Natural killer cell (primary cell): ENCODE measurements at regions not wholly inside any gene's neighbourhood (a gene's known extent, or its start where the extent isn't known, plus 50 kb on each side); places are given as distances from the start of the nearest gene placed in this dataset.

Source experiments
- ATAC-seq, 3 donors: fragments of 150-1000 bp in 2 of 3; fragments of 200-7000 bp in 1 of 3; cut with Tn5 transposase; 1 replicate in 1 of 3; 2 replicates in 2 of 3; pipeline ENCODE4 v1.10.0; 2021; ENCODE audit warnings: mild to moderate bottlenecking in 2 of 3, moderate library complexity in 2 of 3
- DNase-seq, 2 donors: peaks; one replicate each; pipeline versions ENCODE4 v3.0.0 to v3.0.0-alpha.2; 2013 to 2021; ENCODE audit warnings: mixed read lengths in 1 of 2
- H3K27ac ChIP-seq: one replicate; pipeline ENCODE4 v1.5.1; 2013; ENCODE audit warnings: mild to moderate bottlenecking, low read length
- H3K27me3 ChIP-seq: one replicate; pipeline ENCODE4 v1.6.1; 2013; ENCODE audit warnings: low read length; ENCODE audit not compliant: control insufficient read depth, insufficient read depth
- H3K36me3 ChIP-seq: one replicate; pipeline ENCODE4 v1.6.1; 2013; ENCODE audit warnings: low read length; ENCODE audit not compliant: control insufficient read depth, insufficient read depth
- H3K4me1 ChIP-seq: one replicate; pipeline ENCODE4 v1.6.1; 2013; ENCODE audit warnings: low read length; ENCODE audit not compliant: control insufficient read depth, insufficient read depth
- H3K4me3 ChIP-seq: one replicate; pipeline ENCODE4 v1.5.1; 2013; ENCODE audit warnings: low read length
- H3K9me3 ChIP-seq: one replicate; pipeline ENCODE4 v1.6.1; 2013; ENCODE audit warnings: low read length; ENCODE audit not compliant: control insufficient read depth, insufficient read depth
- H3K27ac Mint-ChIP-seq, 2 donors: one replicate each; pipeline ENCODE4 v1.8.0; 2022; ENCODE audit warnings: mild to moderate bottlenecking in 2 of 2, mixed read lengths in 2 of 2, moderate library complexity in 1 of 2
- H3K27me3 Mint-ChIP-seq, 2 donors: one replicate each; pipeline ENCODE4 v1.8.0; 2022; ENCODE audit warnings: low read depth in 2 of 2, mixed read lengths in 2 of 2
- H3K36me3 Mint-ChIP-seq: one replicate; pipeline ENCODE4 v1.8.0; 2022; ENCODE audit warnings: mixed read lengths
- H3K4me1 Mint-ChIP-seq, 2 donors: one replicate each; pipeline ENCODE4 v1.8.0; 2022; ENCODE audit warnings: mixed read lengths in 2 of 2
- H3K4me3 Mint-ChIP-seq: one replicate; pipeline ENCODE4 v1.8.0; 2022; ENCODE audit warnings: mild to moderate bottlenecking, moderate library complexity, mixed read lengths
- H3K9me3 Mint-ChIP-seq, 2 donors: one replicate each; pipeline ENCODE4 v1.8.0; 2022; ENCODE audit warnings: mixed read lengths in 2 of 2
- WGBS: methylation state at CpG from one replicate; pipeline ENCODE4 v1.1.7; 2013; ENCODE audit warnings: missing lambda C conversion rate; ENCODE audit not compliant: insufficient coverage; 5-methylcytosine and 5-hydroxymethylcytosine counted together
- intact Hi-C: fragments of 100-400 bp; cut with micrococcal nuclease; formaldehyde crosslinking; loops from one replicate; pipeline ENCODE4 v1.14.2; 2022
- TF ChIP-seq, protein P1 (sequence below): fragments of 200-600 bp; IDR thresholded peaks from one replicate; pipeline ENCODE4 v1.8.0; 2022; ENCODE audit warnings: antibody characterized with exemption

- Mint-ChIP-seq H3K36me3 (no peaks in the 10 kb centered on the region), H3K27me3 (peaks cover 6 to 9% of the 10 kb centered on the region in 2 donors), H3K4me3 (no peak overlapping the region), H3K27ac (no peak overlapping the region), H3K9me3 (no peaks in the 10 kb centered on the region), H3K4me1 (peaks cover 12 to 19% of the 10 kb centered on the region in 2 donors)
- DNase-seq, result no peak
- H3K9me3 ChIP-seq, result no peaks in the 10 kb centered on the region
- WGBS, result 88% methylated on average over 1 of the region's 1 CpG
- intact Hi-C loops, result no loop called here
- no peak for ATAC-seq
- peaks cover 13% of the 10 kb centered on the region for H3K4me1 ChIP-seq
- no peak overlapping the region for H3K27ac ChIP-seq
- no peaks in the 10 kb centered on the region for H3K27me3 ChIP-seq
- no peaks in the 10 kb centered on the region for H3K36me3 ChIP-seq
- H3K4me3 ChIP-seq, result no peak overlapping the region
- TF ChIP-seq, protein P1, sequence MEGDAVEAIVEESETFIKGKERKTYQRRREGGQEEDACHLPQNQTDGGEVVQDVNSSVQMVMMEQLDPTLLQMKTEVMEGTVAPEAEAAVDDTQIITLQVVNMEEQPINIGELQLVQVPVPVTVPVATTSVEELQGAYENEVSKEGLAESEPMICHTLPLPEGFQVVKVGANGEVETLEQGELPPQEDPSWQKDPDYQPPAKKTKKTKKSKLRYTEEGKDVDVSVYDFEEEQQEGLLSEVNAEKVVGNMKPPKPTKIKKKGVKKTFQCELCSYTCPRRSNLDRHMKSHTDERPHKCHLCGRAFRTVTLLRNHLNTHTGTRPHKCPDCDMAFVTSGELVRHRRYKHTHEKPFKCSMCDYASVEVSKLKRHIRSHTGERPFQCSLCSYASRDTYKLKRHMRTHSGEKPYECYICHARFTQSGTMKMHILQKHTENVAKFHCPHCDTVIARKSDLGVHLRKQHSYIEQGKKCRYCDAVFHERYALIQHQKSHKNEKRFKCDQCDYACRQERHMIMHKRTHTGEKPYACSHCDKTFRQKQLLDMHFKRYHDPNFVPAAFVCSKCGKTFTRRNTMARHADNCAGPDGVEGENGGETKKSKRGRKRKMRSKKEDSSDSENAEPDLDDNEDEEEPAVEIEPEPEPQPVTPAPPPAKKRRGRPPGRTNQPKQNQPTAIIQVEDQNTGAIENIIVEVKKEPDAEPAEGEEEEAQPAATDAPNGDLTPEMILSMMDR, result no peak
Observed at GRCh38 chr5:159481751-159482150, 151.5 kb upstream of the IL12B start.

DNA sequence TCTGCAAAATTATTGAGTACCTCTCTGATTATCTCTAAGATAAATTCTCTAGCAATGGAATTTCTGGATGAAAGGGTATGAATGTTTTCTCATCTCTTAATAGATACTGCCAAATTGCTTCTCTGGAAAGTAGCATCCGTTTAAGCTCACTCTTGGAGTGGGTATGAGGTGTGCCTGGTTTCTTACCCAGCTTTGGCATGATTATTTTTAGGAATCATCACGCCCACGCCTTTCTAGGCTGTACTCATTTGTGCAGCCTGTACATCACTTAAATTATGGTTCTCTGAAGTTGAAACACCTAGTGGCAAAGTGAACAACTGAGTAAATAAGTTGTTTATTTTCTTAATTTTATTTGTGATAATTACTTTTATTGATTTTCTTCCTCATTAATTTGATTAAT, 156.5 kb upstream of the IL12B start:
- H3K4me3 Mint-ChIP-seq, result no peak overlapping the region

DNA sequence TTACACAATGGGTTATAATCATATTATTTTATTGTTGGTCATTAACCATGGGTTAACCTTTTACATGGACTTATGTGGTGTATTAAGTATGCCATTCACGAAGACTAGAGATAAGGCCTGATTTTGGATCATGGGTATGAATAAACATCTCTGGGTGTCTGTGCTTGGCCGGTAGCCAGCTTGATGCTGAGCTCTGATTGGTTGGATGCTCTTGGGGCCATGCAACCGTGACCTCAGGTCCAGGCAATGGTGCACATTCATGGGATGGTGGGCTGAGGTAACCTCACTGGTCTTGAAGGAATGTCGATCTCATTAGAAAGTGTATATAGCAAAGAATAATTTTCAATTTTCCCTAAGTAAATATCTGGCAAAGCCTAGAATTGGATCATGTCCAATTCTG, 158.2 kb upstream of the IL12B start:
- no peak overlapping the region for H3K4me3 ChIP-seq
- no peaks in the 10 kb centered on the region for H3K4me1 ChIP-seq
- Mint-ChIP-seq H3K4me1 (no peaks in the 10 kb centered on the region), H3K4me3 (no peak overlapping the region), H3K9me3 (no peaks in the 10 kb centered on the region), H3K36me3 (no peaks in the 10 kb centered on the region), H3K27ac (no peak overlapping the region), H3K27me3 (peaks cover 6 to 7% of the 10 kb centered on the region in 2 donors)
- DNase-seq, result no peak
- H3K36me3 ChIP-seq, result no peaks in the 10 kb centered on the region
- no peaks in the 10 kb centered on the region for H3K27me3 ChIP-seq
- intact Hi-C loops, result no loop called here
- TF ChIP-seq, protein P1, result no peak
- WGBS, result 91% methylated on average over 3 of the region's 4 CpGs
- H3K9me3 ChIP-seq, result no peaks in the 10 kb centered on the region
- ATAC-seq, result no peak
- no peak overlapping the region for H3K27ac ChIP-seq

More for the DNA sequence above, 156.5 kb upstream of the IL12B start:
- H3K36me3 Mint-ChIP-seq, result no peaks in the 10 kb centered on the region
- no peaks in the 10 kb centered on the region for H3K9me3 Mint-ChIP-seq
- DNase-seq (no peak), ATAC-seq (no peak)
- Histone ChIP-seq H3K27me3 (no peaks in the 10 kb centered on the region), H3K9me3 (no peaks in the 10 kb centered on the region), H3K4me1 (no peaks in the 10 kb centered on the region), H3K27ac (no peak overlapping the region), H3K36me3 (no peaks in the 10 kb centered on the region), H3K4me3 (no peak overlapping the region)
- no peak overlapping the region for H3K27ac Mint-ChIP-seq
- H3K4me1 Mint-ChIP-seq, result no peaks in the 10 kb centered on the region
- intact Hi-C loops, result no loop called here
- TF ChIP-seq, protein P1, result no peak
- WGBS, result 92% methylated on average over 3 of the region's 3 CpGs
- peaks cover 6% of the 10 kb centered on the region in 2 donors for H3K27me3 Mint-ChIP-seq

GRCh38 chr5:159489779-159490178, 159.5 kb upstream of the IL12B start:
- H3K4me3 ChIP-seq, result no peak overlapping the region
- no peak for ATAC-seq
- no peaks in the 10 kb centered on the region for H3K9me3 ChIP-seq
- 92% methylated on average over 1 of the region's 1 CpG for WGBS
- H3K9me3 Mint-ChIP-seq, result no peaks in the 10 kb centered on the region
- H3K36me3 ChIP-seq, result no peaks in the 10 kb centered on the region
- intact Hi-C loops, result no loop called here
- H3K36me3 Mint-ChIP-seq, result no peaks in the 10 kb centered on the region
- no peaks in the 10 kb centered on the region for H3K27me3 ChIP-seq
- H3K27me3 Mint-ChIP-seq, result peaks cover 4 to 14% of the 10 kb centered on the region in 2 donors
- H3K4me1 ChIP-seq, result no peaks in the 10 kb centered on the region
- H3K4me1 Mint-ChIP-seq, result no peaks in the 10 kb centered on the region
- DNase-seq, result no peak
- no peak overlapping the region for H3K4me3 Mint-ChIP-seq
- TF ChIP-seq, protein P1, result no peak
- H3K27ac ChIP-seq, result no peak overlapping the region
- no peak overlapping the region for H3K27ac Mint-ChIP-seq
